Fibroblast of the aortic adventitia (primary cell): ENCODE measurements at regions not wholly inside any gene's neighbourhood (a gene's known extent, or its start where the extent isn't known, plus 50 kb on each side); places are given as distances from the start of the nearest gene placed in this dataset.

Experiments
- DNase-seq: peaks from one replicate; pipeline ENCODE4 v3.0.0-alpha.2; 2010; ENCODE audit warnings: low read depth
- H3K4me3 ChIP-seq: 2 replicates; pipeline ENCODE4 v1.5.1; 2011; ENCODE audit warnings: low read depth, mild to moderate bottlenecking, control low read depth, low read length, moderate library complexity
- TF ChIP-seq, protein P1 (sequence below): IDR thresholded peaks from 2 replicates; pipeline ENCODE4 v1.5.1; 2011; ENCODE audit warnings: mild to moderate bottlenecking, low read length, control low read depth, inconsistent platforms; ENCODE audit not compliant: insufficient read depth

DNA sequence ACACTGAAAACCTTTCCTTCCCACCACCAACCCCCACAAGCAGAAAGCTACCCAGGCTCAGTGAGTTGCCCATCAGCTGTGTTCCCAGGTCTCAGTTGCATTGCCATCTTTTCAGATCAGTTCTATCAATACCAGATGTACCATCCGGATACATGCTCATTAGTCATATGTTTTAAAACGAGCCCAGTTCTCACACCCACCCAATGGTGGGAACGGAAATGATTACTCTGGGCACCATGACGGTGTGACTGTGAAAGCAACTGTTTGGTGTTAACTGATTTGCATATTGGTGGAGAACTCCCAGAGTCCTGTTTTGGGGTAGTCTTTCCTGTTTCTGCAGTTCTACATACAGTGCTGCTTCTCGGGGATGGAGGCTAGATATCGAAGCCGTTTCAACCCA is 212.3 kb downstream of the TRIM36 start:
- DNase-seq: no peak
- TF ChIP-seq, protein P1, sequence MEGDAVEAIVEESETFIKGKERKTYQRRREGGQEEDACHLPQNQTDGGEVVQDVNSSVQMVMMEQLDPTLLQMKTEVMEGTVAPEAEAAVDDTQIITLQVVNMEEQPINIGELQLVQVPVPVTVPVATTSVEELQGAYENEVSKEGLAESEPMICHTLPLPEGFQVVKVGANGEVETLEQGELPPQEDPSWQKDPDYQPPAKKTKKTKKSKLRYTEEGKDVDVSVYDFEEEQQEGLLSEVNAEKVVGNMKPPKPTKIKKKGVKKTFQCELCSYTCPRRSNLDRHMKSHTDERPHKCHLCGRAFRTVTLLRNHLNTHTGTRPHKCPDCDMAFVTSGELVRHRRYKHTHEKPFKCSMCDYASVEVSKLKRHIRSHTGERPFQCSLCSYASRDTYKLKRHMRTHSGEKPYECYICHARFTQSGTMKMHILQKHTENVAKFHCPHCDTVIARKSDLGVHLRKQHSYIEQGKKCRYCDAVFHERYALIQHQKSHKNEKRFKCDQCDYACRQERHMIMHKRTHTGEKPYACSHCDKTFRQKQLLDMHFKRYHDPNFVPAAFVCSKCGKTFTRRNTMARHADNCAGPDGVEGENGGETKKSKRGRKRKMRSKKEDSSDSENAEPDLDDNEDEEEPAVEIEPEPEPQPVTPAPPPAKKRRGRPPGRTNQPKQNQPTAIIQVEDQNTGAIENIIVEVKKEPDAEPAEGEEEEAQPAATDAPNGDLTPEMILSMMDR: no peak
- H3K4me3 ChIP-seq: no peak overlapping the region

DNA sequence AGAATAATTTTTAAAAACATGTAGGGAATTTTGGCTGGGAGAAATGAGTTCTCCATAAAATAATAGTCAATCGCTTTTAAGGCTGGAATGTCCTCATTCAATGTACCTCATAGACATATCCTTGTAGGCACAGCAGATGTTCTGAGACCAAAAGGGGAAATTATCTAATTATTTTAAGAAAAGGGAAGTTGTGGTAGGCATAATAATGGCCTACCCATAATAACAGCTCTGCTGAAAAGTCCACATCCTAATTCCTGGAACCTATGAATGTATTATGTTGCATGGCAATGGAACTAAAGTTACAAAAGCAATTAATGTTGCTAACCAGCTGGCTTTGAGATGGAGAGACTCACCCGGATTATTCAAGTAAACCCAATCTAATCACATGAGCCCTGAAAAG is 216.1 kb downstream of the TRIM36 start:
- TF ChIP-seq, protein P1: no peak
- no peak for DNase-seq

DNA sequence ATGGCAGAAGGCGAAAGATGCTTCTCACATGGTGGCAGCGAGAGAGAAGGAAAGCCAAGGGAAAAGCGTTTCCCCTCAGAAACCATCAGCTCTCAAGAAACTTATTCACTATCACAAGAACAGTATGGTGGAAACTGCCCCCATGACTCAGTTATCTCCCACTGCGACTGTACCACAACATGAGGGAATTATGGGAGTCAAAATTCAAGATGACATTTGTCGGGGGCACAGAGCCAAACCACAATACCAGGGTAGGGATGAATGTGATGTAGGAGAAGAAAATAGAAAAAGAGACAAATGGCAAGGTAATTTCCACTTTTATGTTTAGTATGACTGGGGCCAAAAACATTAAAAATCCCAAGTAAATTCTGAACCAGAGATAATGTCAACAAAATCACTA is 216.8 kb downstream of the TRIM36 start:
- TF ChIP-seq, protein P1: no peak
- no peak overlapping the region for H3K4me3 ChIP-seq
- no peak for DNase-seq

More for the DNA sequence above, 216.1 kb downstream of the TRIM36 start:
- no peak overlapping the region for H3K4me3 ChIP-seq

DNA sequence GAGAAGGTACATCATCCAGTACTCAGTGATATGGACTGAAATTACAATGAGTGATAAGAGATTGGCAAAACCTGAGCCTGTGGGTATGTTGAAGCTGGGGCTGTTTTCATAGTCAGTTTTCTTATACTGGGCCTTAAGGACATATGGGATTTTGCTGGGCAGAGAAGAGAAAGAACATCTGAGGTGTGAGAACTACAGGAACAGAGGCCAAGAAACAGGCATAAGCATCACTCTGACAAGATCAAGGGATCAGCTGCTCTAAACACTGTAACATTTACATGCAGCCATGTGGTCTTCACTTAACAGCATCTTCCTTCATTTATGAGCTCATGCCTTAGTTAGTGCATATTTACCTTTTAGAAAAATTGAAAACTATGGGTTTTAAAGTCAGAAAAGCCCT is 220.0 kb downstream of the TRIM36 start:
- no peak overlapping the region for H3K4me3 ChIP-seq
- DNase-seq: no peak
- TF ChIP-seq, protein P1: no peak

DNA sequence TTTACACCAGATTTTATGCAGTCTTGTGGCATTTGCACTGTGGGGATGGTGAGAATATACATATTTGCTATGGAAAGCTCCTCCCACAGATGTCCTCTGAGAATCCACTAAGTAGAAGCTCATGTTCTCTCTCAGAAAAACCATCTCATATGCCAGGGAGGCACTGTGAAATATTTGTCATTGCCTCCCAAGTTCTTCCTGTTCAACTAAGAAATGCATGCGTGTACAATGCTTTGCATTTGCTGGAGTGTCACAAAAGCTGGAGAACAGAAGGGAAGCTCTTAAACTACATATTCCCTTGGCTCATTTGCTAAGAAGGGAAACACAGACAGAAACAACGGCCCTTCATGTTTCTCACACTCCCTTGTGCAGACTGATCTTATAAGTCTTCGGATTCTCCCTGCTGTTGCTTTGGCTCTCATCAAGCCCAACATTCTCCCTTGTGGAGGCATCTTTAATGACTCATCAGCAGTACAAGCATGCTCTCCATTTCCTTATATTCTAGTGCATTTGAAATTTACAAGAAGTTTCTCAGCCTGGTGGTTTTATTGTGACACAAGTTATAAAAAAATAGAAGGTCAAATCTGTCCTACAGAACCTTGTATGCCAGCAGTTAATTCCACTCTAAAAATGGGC is 220.6 kb downstream of the TRIM36 start:
- H3K4me3 ChIP-seq: no peak overlapping the region
- TF ChIP-seq, protein P1: no peak
- no peak for DNase-seq

DNA sequence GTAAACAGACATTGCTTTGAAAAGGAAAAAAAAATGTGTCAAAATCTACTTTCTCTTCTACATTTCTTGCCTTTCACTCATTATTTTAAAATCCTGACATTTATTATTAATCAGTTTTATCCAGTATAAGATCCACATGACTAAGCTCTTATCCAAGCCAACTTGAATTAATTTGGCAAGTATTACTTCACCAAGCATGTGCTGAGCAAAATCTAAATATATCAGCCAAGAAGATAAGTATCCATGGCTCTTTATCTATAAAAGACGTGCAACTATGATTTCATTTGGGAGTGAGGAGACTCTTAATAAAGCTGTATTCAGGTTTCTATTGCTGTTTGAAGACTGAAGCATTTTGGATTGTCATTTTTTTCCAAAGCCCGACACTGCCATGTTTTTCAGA is 221.3 kb downstream of the TRIM36 start:
- TF ChIP-seq, protein P1: no peak
- DNase-seq: no peak
- no peak overlapping the region for H3K4me3 ChIP-seq

DNA sequence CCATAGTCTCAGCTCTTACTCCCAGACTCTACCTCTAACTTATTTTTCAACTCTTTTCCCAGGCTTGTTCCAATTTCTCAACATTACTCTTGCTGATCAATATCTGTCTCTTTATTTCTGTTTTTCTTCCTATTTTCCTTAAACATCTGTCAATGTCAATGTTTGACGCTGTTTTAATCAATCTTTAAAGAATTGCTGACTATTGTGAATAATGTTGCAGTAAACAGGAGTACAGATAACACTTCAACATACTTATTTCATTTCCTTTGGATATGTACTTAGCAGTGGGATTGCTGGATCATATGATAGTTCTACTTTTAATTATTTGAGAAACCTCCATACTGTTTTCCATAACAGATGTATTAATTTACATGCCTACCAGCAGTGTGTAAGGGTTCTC is 229.0 kb downstream of the TRIM36 start:
- no peak for DNase-seq
- no peak overlapping the region for H3K4me3 ChIP-seq
- TF ChIP-seq, protein P1: no peak
